ENCODE measurements at regions not wholly inside any gene's neighbourhood (a gene's known extent, or its start where the extent isn't known, plus 50 kb on each side); places are given as distances from the start of the nearest gene placed in this dataset.

DNA sequence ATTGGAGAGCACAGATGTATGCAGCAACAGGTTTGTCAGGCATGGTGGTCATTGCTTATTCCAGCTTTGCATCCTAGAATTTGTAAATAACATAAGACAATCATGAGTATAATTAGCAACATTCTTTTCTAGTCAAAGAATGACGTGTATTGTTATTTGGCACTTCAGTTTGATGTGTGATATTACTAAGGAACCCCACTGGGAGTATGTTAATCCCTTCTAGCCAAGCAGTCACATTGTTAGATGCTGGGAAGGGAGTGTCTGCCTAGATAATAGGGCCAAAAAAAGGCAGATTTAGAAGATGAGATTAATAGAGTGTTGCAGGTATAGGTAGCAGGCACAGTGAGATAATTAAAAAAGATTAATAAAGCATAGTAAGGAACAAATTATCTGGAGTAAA, 159.2 kb upstream of the WDFY3 start:
- TF ChIP-seq, protein P1, sequence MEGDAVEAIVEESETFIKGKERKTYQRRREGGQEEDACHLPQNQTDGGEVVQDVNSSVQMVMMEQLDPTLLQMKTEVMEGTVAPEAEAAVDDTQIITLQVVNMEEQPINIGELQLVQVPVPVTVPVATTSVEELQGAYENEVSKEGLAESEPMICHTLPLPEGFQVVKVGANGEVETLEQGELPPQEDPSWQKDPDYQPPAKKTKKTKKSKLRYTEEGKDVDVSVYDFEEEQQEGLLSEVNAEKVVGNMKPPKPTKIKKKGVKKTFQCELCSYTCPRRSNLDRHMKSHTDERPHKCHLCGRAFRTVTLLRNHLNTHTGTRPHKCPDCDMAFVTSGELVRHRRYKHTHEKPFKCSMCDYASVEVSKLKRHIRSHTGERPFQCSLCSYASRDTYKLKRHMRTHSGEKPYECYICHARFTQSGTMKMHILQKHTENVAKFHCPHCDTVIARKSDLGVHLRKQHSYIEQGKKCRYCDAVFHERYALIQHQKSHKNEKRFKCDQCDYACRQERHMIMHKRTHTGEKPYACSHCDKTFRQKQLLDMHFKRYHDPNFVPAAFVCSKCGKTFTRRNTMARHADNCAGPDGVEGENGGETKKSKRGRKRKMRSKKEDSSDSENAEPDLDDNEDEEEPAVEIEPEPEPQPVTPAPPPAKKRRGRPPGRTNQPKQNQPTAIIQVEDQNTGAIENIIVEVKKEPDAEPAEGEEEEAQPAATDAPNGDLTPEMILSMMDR (IDR thresholded peaks at IDR 0.05) = no peak
- TF ChIP-seq POLR2A (IDR thresholded peaks at IDR 0.05) (no peak), EP300 (IDR thresholded peaks at IDR 0.05) (no peak)
